ENCODE measurements at regions not wholly inside any gene's neighbourhood (a gene's known extent, or its start where the extent isn't known, plus 50 kb on each side); places are given as distances from the start of the nearest gene placed in this dataset.

- Mint-ChIP-seq H3K27me3 (peaks cover 2% of the 10 kb centered on the region), H3K4me3 (no peak overlapping the region), H3K4me1 (no peaks in the 10 kb centered on the region), H3K9me3 (no peaks in the 10 kb centered on the region), H3K27ac (no peak overlapping the region), H3K36me3 (ENCODE audit: low read depth) (no peaks in the 10 kb centered on the region)
- POLR2A ChIA-PET = no interaction called here
- DNase-seq = no peak
- CTCF ChIA-PET = no interaction called here
Measured at GRCh38 chr7:111676167-111676566, 113.9 kb upstream of the IMMP2L start.

GRCh38 chr7:111672901-111673300 is 110.6 kb upstream of the IMMP2L start:
- H3K36me3 Mint-ChIP-seq (ENCODE audit: low read depth) = no peaks in the 10 kb centered on the region
- ChIA-PET CTCF (no interaction called here), POLR2A (no interaction called here)
- no peaks in the 10 kb centered on the region for H3K4me1 Mint-ChIP-seq
- no peaks in the 10 kb centered on the region for H3K9me3 Mint-ChIP-seq
- H3K27ac Mint-ChIP-seq = no peak overlapping the region
- DNase-seq = no peak
- H3K4me3 Mint-ChIP-seq = no peak overlapping the region
- H3K27me3 Mint-ChIP-seq = peaks cover 2% of the 10 kb centered on the region

- no peak for DNase-seq
- no peaks in the 10 kb centered on the region for H3K36me3 Mint-ChIP-seq (ENCODE audit: low read depth)
- CTCF ChIA-PET = no interaction called here
- peaks cover 1% of the 10 kb centered on the region for H3K27me3 Mint-ChIP-seq
- H3K9me3 Mint-ChIP-seq = no peaks in the 10 kb centered on the region
- no peaks in the 10 kb centered on the region for H3K4me1 Mint-ChIP-seq
- no peak overlapping the region for H3K27ac Mint-ChIP-seq
- H3K4me3 Mint-ChIP-seq = no peak overlapping the region
- POLR2A ChIA-PET = no interaction called here
Measured at GRCh38 chr7:111671927-111672326, 109.6 kb upstream of the IMMP2L start.

- Mint-ChIP-seq H3K36me3 (ENCODE audit: low read depth) (no peaks in the 10 kb centered on the region), H3K4me1 (no peaks in the 10 kb centered on the region), H3K27me3 (no peaks in the 10 kb centered on the region), H3K9me3 (no peaks in the 10 kb centered on the region), H3K4me3 (no peak overlapping the region), H3K27ac (no peak overlapping the region)
- CTCF ChIA-PET = no interaction called here
- no peak for DNase-seq
- POLR2A ChIA-PET = no interaction called here
Measured at GRCh38 chr7:111668711-111669110, 106.4 kb upstream of the IMMP2L start.

- no peak for DNase-seq
- Mint-ChIP-seq H3K9me3 (no peaks in the 10 kb centered on the region), H3K4me1 (no peaks in the 10 kb centered on the region), H3K4me3 (no peak overlapping the region), H3K36me3 (ENCODE audit: low read depth) (no peaks in the 10 kb centered on the region), H3K27me3 (no peaks in the 10 kb centered on the region), H3K27ac (no peak overlapping the region)
- POLR2A ChIA-PET = no interaction called here
- CTCF ChIA-PET = no interaction called here
Measured at GRCh38 chr7:111667488-111667887, 105.2 kb upstream of the IMMP2L start.

GRCh38 chr7:111666260-111666659 is 104.0 kb upstream of the IMMP2L start:
- Mint-ChIP-seq H3K36me3 (ENCODE audit: low read depth) (no peaks in the 10 kb centered on the region), H3K27me3 (no peaks in the 10 kb centered on the region), H3K9me3 (no peaks in the 10 kb centered on the region), H3K4me3 (no peak overlapping the region), H3K27ac (no peak overlapping the region), H3K4me1 (no peaks in the 10 kb centered on the region)
- no peak for DNase-seq
- CTCF ChIA-PET = interaction anchor here (0.6 kb wide), 1 partner anchor 86 kb away, joined by 4 read pairs; no protein-coding TSS in a partner anchor
- POLR2A ChIA-PET = no interaction called here

GRCh38 chr7:111663771-111664170 is 101.5 kb upstream of the IMMP2L start:
- ChIA-PET CTCF (interaction anchor here (0.6 kb wide), 1 partner anchor 14 kb away, joined by 3 read pairs; no protein-coding TSS in a partner anchor), POLR2A (no interaction called here)
- Mint-ChIP-seq H3K27me3 (no peaks in the 10 kb centered on the region), H3K9me3 (no peaks in the 10 kb centered on the region), H3K27ac (no peak overlapping the region), H3K36me3 (ENCODE audit: low read depth) (no peaks in the 10 kb centered on the region), H3K4me1 (no peaks in the 10 kb centered on the region), H3K4me3 (no peak overlapping the region)
- DNase-seq = no peak

GRCh38 chr7:111662386-111662785 is 100.1 kb upstream of the IMMP2L start:
- CTCF ChIA-PET = no interaction called here
- H3K27me3 Mint-ChIP-seq = no peaks in the 10 kb centered on the region
- H3K4me1 Mint-ChIP-seq = no peaks in the 10 kb centered on the region
- H3K4me3 Mint-ChIP-seq = no peak overlapping the region
- no peak for DNase-seq
- POLR2A ChIA-PET = no interaction called here
- no peaks in the 10 kb centered on the region for H3K9me3 Mint-ChIP-seq
- H3K36me3 Mint-ChIP-seq (ENCODE audit: low read depth) = no peaks in the 10 kb centered on the region
- no peak overlapping the region for H3K27ac Mint-ChIP-seq

- Mint-ChIP-seq H3K36me3 (ENCODE audit: low read depth) (no peaks in the 10 kb centered on the region), H3K4me1 (no peaks in the 10 kb centered on the region), H3K27ac (no peak overlapping the region), H3K27me3 (peaks cover under 1% of the 10 kb centered on the region), H3K4me3 (no peak overlapping the region), H3K9me3 (no peaks in the 10 kb centered on the region)
- no peak for DNase-seq
- ChIA-PET POLR2A (no interaction called here), CTCF (no interaction called here)
Measured at GRCh38 chr7:111660478-111660877, 98.2 kb upstream of the IMMP2L start.

GRCh38 chr7:111658546-111658945 is 96.3 kb upstream of the IMMP2L start:
- CTCF ChIA-PET = no interaction called here
- Mint-ChIP-seq H3K27ac (no peak overlapping the region), H3K9me3 (no peaks in the 10 kb centered on the region), H3K27me3 (peaks cover 2% of the 10 kb centered on the region), H3K4me3 (no peak overlapping the region), H3K36me3 (ENCODE audit: low read depth) (no peaks in the 10 kb centered on the region), H3K4me1 (no peaks in the 10 kb centered on the region)
- DNase-seq = no peak
- POLR2A ChIA-PET = no interaction called here

GRCh38 chr7:111657018-111657417 is 94.7 kb upstream of the IMMP2L start:
- Mint-ChIP-seq H3K4me3 (no peak overlapping the region), H3K27ac (no peak overlapping the region), H3K36me3 (ENCODE audit: low read depth) (no peaks in the 10 kb centered on the region), H3K27me3 (peaks cover 2% of the 10 kb centered on the region), H3K9me3 (no peaks in the 10 kb centered on the region), H3K4me1 (no peaks in the 10 kb centered on the region)
- ChIA-PET POLR2A (no interaction called here), CTCF (no interaction called here)
- no peak for DNase-seq

GRCh38 chr7:111654343-111654742 is 92.1 kb upstream of the IMMP2L start:
- no peaks in the 10 kb centered on the region for H3K4me1 Mint-ChIP-seq
- no peak overlapping the region for H3K27ac Mint-ChIP-seq
- H3K4me3 Mint-ChIP-seq = no peak overlapping the region
- ChIA-PET POLR2A (no interaction called here), CTCF (interaction anchor here (0.7 kb wide), 1 partner anchor 553 kb away, joined by 3 read pairs; no protein-coding TSS in a partner anchor)
- DNase-seq = no peak
- peaks cover 2% of the 10 kb centered on the region for H3K27me3 Mint-ChIP-seq
- no peaks in the 10 kb centered on the region for H3K9me3 Mint-ChIP-seq
- no peaks in the 10 kb centered on the region for H3K36me3 Mint-ChIP-seq (ENCODE audit: low read depth)

GRCh38 chr7:111653846-111654245 is 91.6 kb upstream of the IMMP2L start:
- Mint-ChIP-seq H3K9me3 (no peaks in the 10 kb centered on the region), H3K4me3 (no peak overlapping the region), H3K36me3 (ENCODE audit: low read depth) (no peaks in the 10 kb centered on the region), H3K27ac (no peak overlapping the region), H3K27me3 (peaks cover 2% of the 10 kb centered on the region), H3K4me1 (no peaks in the 10 kb centered on the region)
- ChIA-PET CTCF (interaction anchor here (0.7 kb wide), 1 partner anchor 554 kb away, joined by 3 read pairs; no protein-coding TSS in a partner anchor), POLR2A (no interaction called here)
- DNase-seq = no peak

GRCh38 chr7:111650456-111650999 is 88.2 kb upstream of the IMMP2L start:
- no peak overlapping the region for H3K4me3 Mint-ChIP-seq
- CTCF ChIA-PET = no interaction called here
- H3K9me3 Mint-ChIP-seq = no peaks in the 10 kb centered on the region
- no peaks in the 10 kb centered on the region for H3K36me3 Mint-ChIP-seq (ENCODE audit: low read depth)
- no peak overlapping the region for H3K27ac Mint-ChIP-seq
- POLR2A ChIA-PET = no interaction called here
- H3K4me1 Mint-ChIP-seq = no peaks in the 10 kb centered on the region
- no peak for DNase-seq
- H3K27me3 Mint-ChIP-seq = peaks cover 2% of the 10 kb centered on the region

GRCh38 chr7:111647881-111648280 is 85.6 kb upstream of the IMMP2L start:
- POLR2A ChIA-PET = no interaction called here
- Mint-ChIP-seq H3K36me3 (ENCODE audit: low read depth) (no peaks in the 10 kb centered on the region), H3K9me3 (no peaks in the 10 kb centered on the region), H3K27ac (no peak overlapping the region), H3K4me1 (no peaks in the 10 kb centered on the region), H3K4me3 (no peak overlapping the region), H3K27me3 (no peaks in the 10 kb centered on the region)
- CTCF ChIA-PET = no interaction called here
- no peak for DNase-seq
